ENCODE measurements at regions not wholly inside any gene's neighbourhood (a gene's known extent, or its start where the extent isn't known, plus 50 kb on each side); places are given as distances from the start of the nearest gene placed in this dataset.

DNA sequence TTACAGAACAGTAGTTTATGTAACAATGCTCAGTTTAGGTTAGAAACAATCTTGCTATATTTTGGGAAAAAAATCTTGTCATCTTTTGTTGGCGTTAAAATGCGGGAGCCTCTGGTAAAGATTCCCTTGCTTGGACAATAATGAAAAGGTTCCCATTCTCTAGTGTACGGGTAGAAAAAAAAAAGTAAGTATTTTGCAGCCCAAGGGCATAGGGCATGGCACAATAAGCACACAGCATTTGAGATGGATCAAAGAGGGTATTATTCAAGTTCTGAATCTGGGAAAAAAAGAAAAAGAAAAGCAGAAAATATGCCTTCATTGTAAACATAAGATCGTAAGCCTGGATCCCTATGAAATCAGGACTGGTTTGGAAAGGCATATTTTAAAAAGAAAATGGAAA lies 408.6 kb upstream of the ROBO2 start:
- TF ChIP-seq, protein P1, sequence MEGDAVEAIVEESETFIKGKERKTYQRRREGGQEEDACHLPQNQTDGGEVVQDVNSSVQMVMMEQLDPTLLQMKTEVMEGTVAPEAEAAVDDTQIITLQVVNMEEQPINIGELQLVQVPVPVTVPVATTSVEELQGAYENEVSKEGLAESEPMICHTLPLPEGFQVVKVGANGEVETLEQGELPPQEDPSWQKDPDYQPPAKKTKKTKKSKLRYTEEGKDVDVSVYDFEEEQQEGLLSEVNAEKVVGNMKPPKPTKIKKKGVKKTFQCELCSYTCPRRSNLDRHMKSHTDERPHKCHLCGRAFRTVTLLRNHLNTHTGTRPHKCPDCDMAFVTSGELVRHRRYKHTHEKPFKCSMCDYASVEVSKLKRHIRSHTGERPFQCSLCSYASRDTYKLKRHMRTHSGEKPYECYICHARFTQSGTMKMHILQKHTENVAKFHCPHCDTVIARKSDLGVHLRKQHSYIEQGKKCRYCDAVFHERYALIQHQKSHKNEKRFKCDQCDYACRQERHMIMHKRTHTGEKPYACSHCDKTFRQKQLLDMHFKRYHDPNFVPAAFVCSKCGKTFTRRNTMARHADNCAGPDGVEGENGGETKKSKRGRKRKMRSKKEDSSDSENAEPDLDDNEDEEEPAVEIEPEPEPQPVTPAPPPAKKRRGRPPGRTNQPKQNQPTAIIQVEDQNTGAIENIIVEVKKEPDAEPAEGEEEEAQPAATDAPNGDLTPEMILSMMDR (tag by site-specific recombination; IDR thresholded peaks at IDR 0.05), result no peak
- TF ChIP-seq ZNF416 (tag by site-specific recombination; IDR thresholded peaks at IDR 0.05) (no peak), ZNF830 (tag by site-specific recombination; IDR thresholded peaks at IDR 0.05; ENCODE audit: low read depth) (no peak), ZNF274 (IDR thresholded peaks at IDR 0.05; ENCODE audit: low read length) (no peak), ZNF274 (tag by site-specific recombination; IDR thresholded peaks at IDR 0.05; ENCODE audit: borderline replicate concordance) (no peak), MYNN (tag by site-specific recombination; IDR thresholded peaks at IDR 0.05; ENCODE audit: borderline replicate concordance) (no peak), PRDM1 (tag by site-specific recombination; IDR thresholded peaks at IDR 0.05) (no peak), ZBTB21 (tag by site-specific recombination; IDR thresholded peaks at IDR 0.05) (no peak), ZNF24 (tag by site-specific recombination; IDR thresholded peaks at IDR 0.05) (no peak), ZNF76 (tag by site-specific recombination; IDR thresholded peaks at IDR 0.05; ENCODE audit: borderline replicate concordance, low read depth) (no peak)
- TF ChIP-seq, protein P2, sequence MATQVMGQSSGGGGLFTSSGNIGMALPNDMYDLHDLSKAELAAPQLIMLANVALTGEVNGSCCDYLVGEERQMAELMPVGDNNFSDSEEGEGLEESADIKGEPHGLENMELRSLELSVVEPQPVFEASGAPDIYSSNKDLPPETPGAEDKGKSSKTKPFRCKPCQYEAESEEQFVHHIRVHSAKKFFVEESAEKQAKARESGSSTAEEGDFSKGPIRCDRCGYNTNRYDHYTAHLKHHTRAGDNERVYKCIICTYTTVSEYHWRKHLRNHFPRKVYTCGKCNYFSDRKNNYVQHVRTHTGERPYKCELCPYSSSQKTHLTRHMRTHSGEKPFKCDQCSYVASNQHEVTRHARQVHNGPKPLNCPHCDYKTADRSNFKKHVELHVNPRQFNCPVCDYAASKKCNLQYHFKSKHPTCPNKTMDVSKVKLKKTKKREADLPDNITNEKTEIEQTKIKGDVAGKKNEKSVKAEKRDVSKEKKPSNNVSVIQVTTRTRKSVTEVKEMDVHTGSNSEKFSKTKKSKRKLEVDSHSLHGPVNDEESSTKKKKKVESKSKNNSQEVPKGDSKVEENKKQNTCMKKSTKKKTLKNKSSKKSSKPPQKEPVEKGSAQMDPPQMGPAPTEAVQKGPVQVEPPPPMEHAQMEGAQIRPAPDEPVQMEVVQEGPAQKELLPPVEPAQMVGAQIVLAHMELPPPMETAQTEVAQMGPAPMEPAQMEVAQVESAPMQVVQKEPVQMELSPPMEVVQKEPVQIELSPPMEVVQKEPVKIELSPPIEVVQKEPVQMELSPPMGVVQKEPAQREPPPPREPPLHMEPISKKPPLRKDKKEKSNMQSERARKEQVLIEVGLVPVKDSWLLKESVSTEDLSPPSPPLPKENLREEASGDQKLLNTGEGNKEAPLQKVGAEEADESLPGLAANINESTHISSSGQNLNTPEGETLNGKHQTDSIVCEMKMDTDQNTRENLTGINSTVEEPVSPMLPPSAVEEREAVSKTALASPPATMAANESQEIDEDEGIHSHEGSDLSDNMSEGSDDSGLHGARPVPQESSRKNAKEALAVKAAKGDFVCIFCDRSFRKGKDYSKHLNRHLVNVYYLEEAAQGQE (tag by site-specific recombination; IDR thresholded peaks at IDR 0.05), result no peak
- TF ChIP-seq, protein P3, sequence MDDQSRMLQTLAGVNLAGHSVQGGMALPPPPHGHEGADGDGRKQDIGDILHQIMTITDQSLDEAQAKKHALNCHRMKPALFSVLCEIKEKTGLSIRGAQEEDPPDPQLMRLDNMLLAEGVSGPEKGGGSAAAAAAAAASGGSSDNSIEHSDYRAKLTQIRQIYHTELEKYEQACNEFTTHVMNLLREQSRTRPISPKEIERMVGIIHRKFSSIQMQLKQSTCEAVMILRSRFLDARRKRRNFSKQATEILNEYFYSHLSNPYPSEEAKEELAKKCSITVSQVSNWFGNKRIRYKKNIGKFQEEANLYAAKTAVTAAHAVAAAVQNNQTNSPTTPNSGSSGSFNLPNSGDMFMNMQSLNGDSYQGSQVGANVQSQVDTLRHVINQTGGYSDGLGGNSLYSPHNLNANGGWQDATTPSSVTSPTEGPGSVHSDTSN (CRISPR knock-in tag; IDR thresholded peaks at IDR 0.05), result no peak
- TF ChIP-seq, protein P4, sequence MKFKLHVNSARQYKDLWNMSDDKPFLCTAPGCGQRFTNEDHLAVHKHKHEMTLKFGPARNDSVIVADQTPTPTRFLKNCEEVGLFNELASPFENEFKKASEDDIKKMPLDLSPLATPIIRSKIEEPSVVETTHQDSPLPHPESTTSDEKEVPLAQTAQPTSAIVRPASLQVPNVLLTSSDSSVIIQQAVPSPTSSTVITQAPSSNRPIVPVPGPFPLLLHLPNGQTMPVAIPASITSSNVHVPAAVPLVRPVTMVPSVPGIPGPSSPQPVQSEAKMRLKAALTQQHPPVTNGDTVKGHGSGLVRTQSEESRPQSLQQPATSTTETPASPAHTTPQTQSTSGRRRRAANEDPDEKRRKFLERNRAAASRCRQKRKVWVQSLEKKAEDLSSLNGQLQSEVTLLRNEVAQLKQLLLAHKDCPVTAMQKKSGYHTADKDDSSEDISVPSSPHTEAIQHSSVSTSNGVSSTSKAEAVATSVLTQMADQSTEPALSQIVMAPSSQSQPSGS (tag by site-specific recombination; IDR thresholded peaks at IDR 0.05; ENCODE audit: low read depth), result no peak
- TF ChIP-seq, protein P5, sequence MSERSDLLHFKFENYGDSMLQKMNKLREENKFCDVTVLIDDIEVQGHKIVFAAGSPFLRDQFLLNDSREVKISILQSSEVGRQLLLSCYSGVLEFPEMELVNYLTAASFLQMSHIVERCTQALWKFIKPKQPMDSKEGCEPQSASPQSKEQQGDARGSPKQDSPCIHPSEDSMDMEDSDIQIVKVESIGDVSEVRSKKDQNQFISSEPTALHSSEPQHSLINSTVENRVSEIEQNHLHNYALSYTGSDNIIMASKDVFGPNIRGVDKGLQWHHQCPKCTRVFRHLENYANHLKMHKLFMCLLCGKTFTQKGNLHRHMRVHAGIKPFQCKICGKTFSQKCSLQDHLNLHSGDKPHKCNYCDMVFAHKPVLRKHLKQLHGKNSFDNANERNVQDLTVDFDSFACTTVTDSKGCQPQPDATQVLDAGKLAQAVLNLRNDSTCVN (tag by site-specific recombination; optimal IDR thresholded peaks at IDR 0.05), result no peak
